Stimulated activated CD4-positive, alpha-beta T cell treated with anti-CD3 and anti-CD28 coated beads, Interleukin-1b, Interleukin-23, amount 100 ng/mL, for 1 hour (primary cell): ENCODE measurements at regions not wholly inside any gene's neighbourhood (a gene's known extent, or its start where the extent isn't known, plus 50 kb on each side); places are given as distances from the start of the nearest gene placed in this dataset.

Source experiments
- DNase-seq, 2 donors: peaks; one replicate each; pipeline ENCODE4 v3.0.0-alpha.2; 2020; ENCODE audit warnings: low read depth in 2 of 2

GRCh38 chr9:79962836-79963235 lies 391.1 kb downstream of the TLE4 start:
- DNase-seq = no peak

- no peak for DNase-seq
Measured at GRCh38 chr9:79962150-79962549, 390.4 kb downstream of the TLE4 start.

- DNase-seq = no peak
Measured at GRCh38 chr9:79955300-79955699, 383.5 kb downstream of the TLE4 start.

- DNase-seq = no peak
Measured at GRCh38 chr9:79953908-79954307, 382.1 kb downstream of the TLE4 start.

- no peak for DNase-seq
Measured at GRCh38 chr9:79952401-79952800, 380.6 kb downstream of the TLE4 start.

- no peak for DNase-seq
Measured at GRCh38 chr9:79946712-79947111, 374.9 kb downstream of the TLE4 start.

- DNase-seq = no peak
Measured at GRCh38 chr9:79945495-79945894, 373.7 kb downstream of the TLE4 start.

- no peak for DNase-seq
Measured at GRCh38 chr9:79945016-79945415, 373.3 kb downstream of the TLE4 start.

GRCh38 chr9:79940919-79941318 lies 369.2 kb downstream of the TLE4 start:
- no peak for DNase-seq

- DNase-seq = no peak
Measured at GRCh38 chr9:79939819-79940218, 368.1 kb downstream of the TLE4 start.

- no peak for DNase-seq
Measured at GRCh38 chr9:79936336-79936735, 364.6 kb downstream of the TLE4 start.

GRCh38 chr9:79929285-79929684 lies 357.5 kb downstream of the TLE4 start:
- no peak for DNase-seq

- no peak for DNase-seq
Measured at GRCh38 chr9:79928661-79929223, 357.0 kb downstream of the TLE4 start.

- no peak for DNase-seq
Measured at GRCh38 chr9:79925326-79925725, 353.6 kb downstream of the TLE4 start.

GRCh38 chr9:79924836-79925235 lies 353.1 kb downstream of the TLE4 start:
- no peak for DNase-seq

GRCh38 chr9:79917421-79917820 lies 345.7 kb downstream of the TLE4 start:
- DNase-seq = no peak

- DNase-seq = no peak
Measured at GRCh38 chr9:79913867-79914266, 342.1 kb downstream of the TLE4 start.

GRCh38 chr9:79912318-79913070 lies 340.7 kb downstream of the TLE4 start:
- DNase-seq = no peak

GRCh38 chr9:79911724-79912123 lies 340.0 kb downstream of the TLE4 start:
- no peak for DNase-seq

GRCh38 chr9:79902825-79903600 lies 331.2 kb downstream of the TLE4 start:
- no peak for DNase-seq

GRCh38 chr9:79900754-79901153 lies 329.0 kb downstream of the TLE4 start:
- no peak for DNase-seq

GRCh38 chr9:79896390-79896980 lies 324.7 kb downstream of the TLE4 start:
- DNase-seq = no peak

GRCh38 chr9:79895232-79895631 lies 323.5 kb downstream of the TLE4 start:
- DNase-seq = no peak
